HG02884 (cell line): ENCODE measurements at regions not wholly inside any gene's neighbourhood (a gene's known extent, or its start where the extent isn't known, plus 50 kb on each side); places are given as distances from the start of the nearest gene placed in this dataset.

Experiments
- ATAC-seq: cut with Tn5 transposase; IDR thresholded peaks from one replicate; pipeline ENCODE4 v1.9.1; 2021; ENCODE audit warnings: mild to moderate bottlenecking, moderate library complexity; ENCODE audit not compliant: unreplicated experiment

DNA sequence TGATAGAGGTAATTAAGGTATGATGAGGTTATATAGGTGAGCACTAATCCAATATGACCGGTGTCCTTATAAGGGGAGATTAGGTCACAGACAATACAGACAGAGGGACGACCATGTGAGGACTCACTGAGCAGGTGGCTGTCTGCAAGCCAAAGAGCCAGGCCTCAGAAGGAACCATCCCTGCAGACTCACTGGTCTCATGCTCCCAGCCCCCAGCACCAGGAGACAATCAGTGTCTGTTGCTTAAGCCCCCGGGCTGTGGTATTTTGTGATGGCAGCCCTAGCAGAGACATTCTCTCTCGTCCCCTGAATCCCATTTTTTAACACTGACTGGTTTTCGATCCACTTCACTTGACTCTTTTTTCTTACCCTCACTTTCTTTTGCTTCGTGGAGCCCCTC, 51.9 kb upstream of the PABPC3 start:
- ATAC-seq, result no peak
